SK-N-SH (cell line): ENCODE measurements at regions not wholly inside any gene's neighbourhood (a gene's known extent, or its start where the extent isn't known, plus 50 kb on each side); places are given as distances from the start of the nearest gene placed in this dataset.

Experiments
- CTCF ChIA-PET: fragments of 300-600, 350-600 bp; formaldehyde crosslinking; extraction: SDS; loops from one replicate; lab custom pipeline; 2021; lab: Yijun Ruan, JAX
- POLR2A ChIA-PET: fragments of 350-600 bp; sonication (Branson Sonifier 250); formaldehyde crosslinking; extraction: SDS; loops from one replicate; lab custom pipeline; 2020; ENCODE audit warnings: antibody characterized with exemption, inconsistent platforms; lab: Yijun Ruan, JAX
- DNase-seq: peaks from one replicate; pipeline ENCODE4 v3.0.0; 2012
- H2AFZ ChIP-seq: fragments of 200-600 bp; sonication (generic); 2 replicates; pipeline ENCODE4 v1.8.1; 2016; ENCODE audit warnings: antibody characterized with exemption, mild to moderate bottlenecking, low read depth
- H3F3A ChIP-seq: fragments of 200-600 bp; sonication (generic); replicated peaks from 2 replicates; pipeline ENCODE3; 2016; ENCODE audit warnings: antibody characterized with exemption, mild to moderate bottlenecking; ENCODE audit not compliant: insufficient read depth
- H3K27ac ChIP-seq, 2 experiments: fragments of 200-500 bp in 1 of 2; fragments of 200-600 bp in 1 of 2; sonication (Bioruptor generic) in 1 of 2; sonication (generic), shearing (Covaris generic) in 1 of 2; 2 replicates each; pipeline versions ENCODE4 v1.5.1 to v1.6.1; 2014 to 2016; ENCODE audit warnings: low read depth in 2 of 2, inconsistent platforms in 1 of 2, low read length in 1 of 2, mild to moderate bottlenecking in 1 of 2, mixed read lengths in 1 of 2
- H3K27me3 ChIP-seq: fragments of 200-600 bp; sonication (generic), shearing (Covaris generic); 2 replicates; pipeline ENCODE4 v1.6.1; 2016; ENCODE audit warnings: mixed run types; ENCODE audit not compliant: insufficient read depth
- H3K36me3 ChIP-seq, 2 experiments: fragments of 200-500 bp in 1 of 2; fragments of 200-600 bp in 1 of 2; sonication (Bioruptor generic) in 1 of 2; sonication (generic) in 1 of 2; replicated peaks in 1 of 2; 2 replicates each; pipeline versions ENCODE3 to v1.5.1; 2014 to 2016; ENCODE audit warnings: low read length in 1 of 2, mild to moderate bottlenecking in 1 of 2; ENCODE audit not compliant: insufficient read depth in 2 of 2, control insufficient read depth in 1 of 2
- H3K4me1 ChIP-seq, 2 experiments: fragments of 200-500 bp in 1 of 2; fragments of 200-600 bp in 1 of 2; sonication (Bioruptor generic) in 1 of 2; sonication (generic), shearing (Covaris generic) in 1 of 2; 2 replicates each; pipeline versions ENCODE4 v1.5.1 to v1.6.1; 2014 to 2016; ENCODE audit warnings: low read depth in 1 of 2, low read length in 1 of 2, mixed run types in 1 of 2; ENCODE audit not compliant: insufficient read depth in 2 of 2, control insufficient read depth in 1 of 2
- H3K4me2 ChIP-seq: fragments of 200-600 bp; sonication (generic), shearing (Covaris generic); 2 replicates; pipeline ENCODE4 v1.6.1; 2017; ENCODE audit warnings: mixed run types
- H3K4me3 ChIP-seq, 2 experiments: fragments of 200-500 bp in 1 of 2; fragments of 200-600 bp in 1 of 2; sonication (Bioruptor generic) in 1 of 2; sonication (generic), shearing (Covaris generic) in 1 of 2; 2 replicates each; pipeline versions ENCODE4 v1.5.1 to v1.8.1; 2014 to 2016; ENCODE audit warnings: low read depth in 2 of 2, inconsistent platforms in 1 of 2, low read length in 1 of 2, mild to moderate bottlenecking in 1 of 2, mixed read lengths in 1 of 2, moderate library complexity in 1 of 2
- H3K79me2 ChIP-seq: fragments of 200-600 bp; sonication (generic); 2 replicates; pipeline ENCODE4 v1.8.1; 2017; ENCODE audit warnings: mild to moderate bottlenecking; ENCODE audit not compliant: insufficient read depth
- H3K9ac ChIP-seq: fragments of 200-600 bp; sonication (generic); 2 replicates; pipeline ENCODE4 v1.6.1; 2017; ENCODE audit warnings: mixed run types
- H3K9me2 ChIP-seq: fragments of 200-600 bp; sonication (generic); 2 replicates; pipeline ENCODE4 v1.6.1; 2017; ENCODE audit warnings: mixed run types
- H3K9me3 ChIP-seq: fragments of 200-600 bp; sonication (generic); 2 replicates; pipeline ENCODE4 v1.6.1; 2017; ENCODE audit warnings: mixed run types, mild to moderate bottlenecking, moderate library complexity
- H4K20me1 ChIP-seq: fragments of 200-600 bp; sonication (generic); 2 replicates; pipeline ENCODE4 v1.6.1; 2017; ENCODE audit warnings: mild to moderate bottlenecking, mixed run types; ENCODE audit not compliant: insufficient read depth
- CHD2 ChIP-seq: fragments of 150-350 bp; IDR thresholded peaks from 2 replicates; pipeline ENCODE4 v1.6.1; 2018; ENCODE audit warnings: low read length; ENCODE audit not compliant: partially characterized antibody
- ELF1 ChIP-seq: IDR thresholded peaks from 2 replicates; pipeline ENCODE4 v1.4.0; 2012
- EP300 ChIP-seq, 2 experiments: IDR thresholded peaks; 2 replicates each; pipeline versions ENCODE4 v1.4.0 to v1.6.1; 2012; ENCODE audit warnings: borderline replicate concordance in 1 of 2, low read depth in 1 of 2, low read length in 1 of 2
- FOXJ3 ChIP-seq: sonication (generic); formaldehyde crosslinking; IDR thresholded peaks from 2 replicates; pipeline ENCODE4 v1.5.1; 2020; ENCODE audit warnings: mild to moderate bottlenecking, missing genetic modification reagents
- GABPA ChIP-seq: IDR thresholded peaks from 2 replicates; pipeline ENCODE4 v1.4.0; 2012; ENCODE audit warnings: low read depth, mild to moderate bottlenecking
- MEF2A ChIP-seq: IDR thresholded peaks from 2 replicates; pipeline ENCODE4 v1.4.0; 2012; ENCODE audit warnings: low read depth, borderline replicate concordance
- MXI1 ChIP-seq: IDR thresholded peaks from 2 replicates; pipeline ENCODE4 v1.6.1; 2012; ENCODE audit warnings: mild to moderate bottlenecking, low read depth, low read length, improper control_type of control experiment
- NFIC ChIP-seq: IDR thresholded peaks from 2 replicates; pipeline ENCODE4 v1.4.0; 2012; ENCODE audit warnings: borderline replicate concordance
- NRF1 ChIP-seq: IDR thresholded peaks from 2 replicates; pipeline ENCODE4 v1.6.1; 2012; ENCODE audit warnings: low read depth, mild to moderate bottlenecking, low read length
- RAD21 ChIP-seq: IDR thresholded peaks from 2 replicates; pipeline ENCODE4 v1.6.1; 2012; ENCODE audit warnings: mild to moderate bottlenecking, low read length
- RCOR1 ChIP-seq: fragments of 150-350 bp; IDR thresholded peaks from 2 replicates; pipeline ENCODE4 v1.6.1; 2017; ENCODE audit warnings: antibody characterized with exemption, low read length
- REST ChIP-seq: IDR thresholded peaks from 2 replicates; pipeline ENCODE4 v1.6.1; 2012; ENCODE audit warnings: mild to moderate bottlenecking, low read depth, low read length, moderate library complexity
- RXRA ChIP-seq: IDR thresholded peaks from 2 replicates; pipeline ENCODE4 v1.4.0; 2012; ENCODE audit warnings: low read depth, mild to moderate bottlenecking, borderline replicate concordance
- SIN3A ChIP-seq: IDR thresholded peaks from 2 replicates; pipeline ENCODE4 v1.6.1; 2012; ENCODE audit warnings: low read depth, mild to moderate bottlenecking, low read length, moderate library complexity, borderline replicate concordance
- SMC3 ChIP-seq: IDR thresholded peaks from 2 replicates; pipeline ENCODE4 v1.6.1; 2012; ENCODE audit warnings: low read depth, low read length, improper control_type of control experiment
- TAF1 ChIP-seq: IDR thresholded peaks from 2 replicates; pipeline ENCODE4 v1.6.1; 2012; ENCODE audit warnings: low read depth, mild to moderate bottlenecking, low read length, moderate library complexity, borderline replicate concordance
- TCF12 ChIP-seq: IDR thresholded peaks from 2 replicates; pipeline ENCODE4 v1.4.0; 2012
- TEAD4 ChIP-seq: IDR thresholded peaks from 2 replicates; pipeline ENCODE4 v1.4.0; 2012; ENCODE audit warnings: mild to moderate bottlenecking, borderline replicate concordance; ENCODE audit not compliant: insufficient read depth
- USF1 ChIP-seq: IDR thresholded peaks from 2 replicates; pipeline ENCODE4 v1.4.0; 2012; ENCODE audit warnings: low read depth, borderline replicate concordance
- USF2 ChIP-seq: fragments of 150-350 bp; IDR thresholded peaks from 2 replicates; pipeline ENCODE4 v1.6.1; 2017; ENCODE audit warnings: antibody characterized with exemption, low read length, low read depth, borderline replicate concordance
- YY1 ChIP-seq: IDR thresholded peaks from 2 replicates; pipeline ENCODE4 v1.4.0; 2012; ENCODE audit warnings: low read depth, mild to moderate bottlenecking
- ZBTB33 ChIP-seq: IDR thresholded peaks from 2 replicates; pipeline ENCODE4 v1.4.0; 2012; ENCODE audit warnings: low read depth, borderline replicate concordance
- WGBS: methylation state at CpG from one replicate; pipeline ENCODE4 v1.1.6; 2017; ENCODE audit warnings: low lambda C conversion rate; 5-methylcytosine and 5-hydroxymethylcytosine counted together

GRCh38 chr21:25126564-25126963, 480.7 kb downstream of the MRPL39 start:
- no peak overlapping the region for H3K4me3 ChIP-seq
- H3K9me2 ChIP-seq, result no peaks in the 10 kb centered on the region
- no peak overlapping the region for H3K4me2 ChIP-seq
- TF ChIP-seq ELF1 (no peak), TCF12 (peak; percentile 43), YY1 (no peak), REST (no peak), RAD21 (no peak; the same call in 1 of the 2 replicates), MXI1 (peak; percentile 28; the same call in 1 of the 2 replicates), GABPA (no peak), NRF1 (no peak), FOXJ3 (no peak), NFIC (no peak), RXRA (no peak), SIN3A (no peak), TEAD4 (no peak), EP300 (IDR thresholded peaks at IDR 0.05; ENCODE audit: borderline replicate concordance in 1 of 2, low read depth in 1 of 2, low read length in 1 of 2) (peak; percentile 28 to 97; a peak in 3 of 4 replicates), USF1 (no peak), ZBTB33 (no peak), TAF1 (no peak), CHD2 (peak; percentile 78), SMC3 (no peak), MEF2A (no peak), RCOR1 (peak; percentile 69; the same call in 1 of the 2 replicates), USF2 (no peak)
- H3K9ac ChIP-seq, result no peak overlapping the region
- H4K20me1 ChIP-seq, result no peaks in the 10 kb centered on the region
- H3K27me3 ChIP-seq, result no peaks in the 10 kb centered on the region
- 20% methylated on average over 3 of the region's 3 CpGs for WGBS
- peak; percentile 30 for DNase-seq
- peaks cover 0 to 2% of the 10 kb centered on the region in 2 experiments; a peak in 2 of 4 replicates for H3K4me1 ChIP-seq
- H3K79me2 ChIP-seq, result no peaks in the 10 kb centered on the region
- H2AFZ ChIP-seq, result no peak overlapping the region
- ChIA-PET CTCF (interaction anchor here (0.8 to 1.2 kb wide), 2 partner anchors 40 to 187 kb away, joined by 3 read pairs; no protein-coding TSS in a partner anchor), POLR2A (no interaction called here)
- peak overlapping the region in 1 of 2 experiments; percentile 74; a peak in 2 of 4 replicates for H3K27ac ChIP-seq
- peaks cover 0 to 3% of the 10 kb centered on the region in 2 experiments for H3K36me3 ChIP-seq
- peaks cover 8% of the 10 kb centered on the region for H3F3A ChIP-seq
- no peaks in the 10 kb centered on the region; the same call in 1 of the 2 replicates for H3K9me3 ChIP-seq
